Stimulated activated CD8-positive, alpha-beta memory T cell treated with anti-CD3 and anti-CD28 coated beads, Interleukin-4, amount 100 ng/mL, for 48 hours (primary cell): ENCODE measurements at regions not wholly inside any gene's neighbourhood (a gene's known extent, or its start where the extent isn't known, plus 50 kb on each side); places are given as distances from the start of the nearest gene placed in this dataset.
A peak's percentile ranks its signal among the peaks of the same experiment; 100 is the strongest.
"Not testable (repeated sequence)": the region's sequence is repeated elsewhere in the genome, so short reads cannot be mapped to it uniquely, and the experiment has no call there.

ENCODE experiments used
- DNase-seq: peaks from one replicate; pipeline ENCODE4 v3.0.0-alpha.2; 2020

DNA sequence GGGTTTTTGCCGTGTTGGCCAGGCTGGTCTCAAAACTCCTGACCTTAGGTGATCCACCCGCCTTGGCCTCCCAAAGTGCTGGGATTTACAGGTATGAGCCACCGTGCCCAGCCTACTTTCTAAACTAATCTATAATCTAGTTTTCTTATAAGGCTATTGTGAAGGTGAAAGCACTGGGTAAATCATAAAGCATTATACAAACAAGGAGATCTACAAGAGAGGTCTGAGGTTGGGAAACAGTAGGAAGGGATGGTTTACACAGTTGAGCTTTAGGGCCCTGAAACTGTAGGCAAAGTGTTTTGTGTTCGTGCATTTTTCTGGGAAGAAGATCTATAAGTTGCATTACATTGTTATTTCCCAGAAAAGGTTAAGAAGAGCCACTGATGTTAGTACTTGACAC, 84.9 kb upstream of the MED13 start:
- no peak for DNase-seq

DNA sequence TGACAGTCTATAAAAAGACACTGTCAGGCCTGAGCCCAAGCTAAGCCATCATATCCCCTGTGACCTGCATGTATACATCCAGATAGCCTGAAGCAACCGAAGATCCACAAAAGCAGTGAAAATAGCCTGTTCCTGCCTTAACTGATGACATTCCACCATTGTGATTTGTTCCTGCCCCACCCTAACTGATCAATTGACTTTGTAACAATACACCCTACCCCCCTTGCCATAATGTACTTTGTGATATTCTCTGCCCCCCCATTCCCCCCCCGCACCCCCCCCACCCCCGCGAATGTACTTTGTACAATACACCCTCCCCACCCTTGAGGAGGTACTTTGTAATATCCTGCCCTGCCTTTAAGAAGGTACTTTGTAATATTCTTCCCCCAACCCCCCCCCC, 82.2 kb upstream of the MED13 start:
- no peak for DNase-seq

DNA sequence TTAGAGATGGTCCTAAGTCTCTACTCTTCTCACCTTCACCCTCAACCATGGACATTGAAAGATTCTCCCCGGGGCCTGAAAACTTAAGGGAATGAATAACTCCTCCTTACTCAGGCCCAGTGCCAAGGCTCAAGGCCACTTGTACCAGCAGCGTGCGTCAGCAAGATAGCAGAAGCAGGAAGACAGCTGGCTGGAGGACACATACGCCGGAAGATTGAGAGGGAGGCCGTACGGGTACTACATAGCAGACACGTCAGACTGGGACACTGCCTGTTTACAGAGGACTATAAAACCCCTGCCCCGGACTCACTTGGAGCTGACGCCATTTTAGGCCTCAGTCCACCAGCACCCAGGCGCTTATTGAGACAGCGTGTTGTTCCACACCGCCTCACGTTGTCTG, 75.8 kb upstream of the MED13 start:
- no peak for DNase-seq

DNA sequence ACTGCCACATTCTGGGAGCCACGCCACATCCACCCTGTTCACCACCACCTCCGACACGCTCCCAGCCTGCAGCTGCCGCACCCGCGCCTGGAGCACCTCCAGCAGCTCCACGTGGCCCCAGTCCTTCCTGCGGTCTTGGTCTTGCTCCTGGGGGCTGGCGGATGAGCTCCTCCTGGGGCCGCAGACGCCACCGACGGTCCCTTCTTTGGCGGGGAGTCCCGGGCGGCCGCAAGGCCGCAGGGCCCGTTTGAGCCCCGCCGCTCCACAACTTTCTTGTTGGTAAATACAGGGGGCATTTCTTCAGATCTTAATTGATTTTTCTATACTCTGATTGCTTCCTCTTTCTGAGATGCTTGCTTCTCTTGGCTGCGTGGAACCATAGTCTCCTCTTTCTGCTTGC, 75.3 kb upstream of the MED13 start:
- DNase-seq, result no peak

DNA sequence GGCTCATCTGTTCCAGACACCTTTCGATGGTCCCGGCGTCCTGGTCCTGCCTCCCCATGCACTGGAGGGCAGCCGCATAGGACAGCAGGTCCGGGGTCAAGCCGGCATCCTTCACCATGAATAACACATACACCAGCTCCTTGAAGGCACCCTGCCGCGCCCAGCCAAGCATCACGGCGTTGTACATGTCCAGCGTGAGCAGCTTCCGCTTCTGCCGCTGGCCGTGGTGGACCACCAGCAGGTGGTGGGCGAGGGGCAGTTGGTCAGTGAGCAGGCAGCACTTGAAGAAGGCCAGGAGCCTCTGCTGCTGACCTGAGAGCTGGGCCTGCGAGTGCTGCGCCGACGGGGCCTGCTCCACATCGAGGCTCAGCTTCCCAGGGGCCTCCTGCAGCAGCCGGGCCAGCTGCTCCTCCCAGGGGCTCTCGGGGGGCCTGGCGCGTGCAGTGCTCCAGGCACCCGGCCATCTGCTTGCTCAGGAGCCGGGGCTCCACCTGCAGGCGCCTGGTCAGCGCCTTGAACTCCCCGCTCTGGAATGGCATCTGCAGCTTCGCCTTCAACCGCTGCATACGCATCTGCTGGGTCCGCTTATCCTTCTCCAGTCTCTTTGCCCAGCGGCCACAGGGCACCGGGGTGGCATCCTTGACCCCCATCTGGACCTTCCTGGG, 74.7 kb upstream of the MED13 start:
- not testable (repeated sequence) for DNase-seq

DNA sequence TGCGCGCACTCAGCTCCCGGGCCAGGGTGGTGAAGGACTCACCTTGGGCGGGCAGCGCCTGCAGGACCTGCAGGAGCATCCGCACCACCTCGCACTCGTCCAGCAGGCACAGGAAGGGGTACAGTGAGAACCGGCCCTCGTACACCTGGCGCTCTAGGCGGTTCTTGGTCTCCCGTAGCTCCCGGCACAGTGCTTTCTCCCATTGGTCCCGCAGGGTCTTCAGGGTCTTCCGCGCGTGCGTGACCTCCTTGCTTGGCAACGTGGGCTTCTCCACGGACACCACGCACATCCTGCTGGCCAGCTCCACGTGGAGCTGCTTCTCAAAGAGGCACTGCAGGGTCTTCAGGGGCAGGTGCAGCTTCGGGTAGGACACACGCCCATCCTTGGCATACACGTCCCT, 74.1 kb upstream of the MED13 start:
- no peak for DNase-seq

DNA sequence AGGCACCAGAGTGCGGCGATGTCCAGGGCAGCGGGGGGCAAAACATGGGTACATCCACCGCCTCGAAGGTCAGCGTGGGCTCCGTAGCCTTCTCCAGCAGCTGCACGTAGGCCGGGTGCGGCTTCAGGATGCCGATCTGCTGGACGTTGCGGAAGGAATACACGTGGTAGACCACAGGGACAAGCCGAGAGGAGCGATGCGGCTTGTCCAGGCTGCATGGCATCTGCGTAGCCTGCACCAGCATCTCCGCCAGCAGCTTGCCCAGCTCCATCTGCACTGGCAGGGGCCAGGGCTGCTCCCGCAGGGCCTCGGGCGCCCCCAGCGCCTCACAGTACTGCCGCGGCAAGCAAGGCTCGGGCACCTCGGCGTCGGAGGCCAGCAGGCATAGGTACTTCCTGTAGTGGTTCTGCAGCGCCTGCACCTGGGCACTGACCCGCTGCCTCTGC, 73.6 kb upstream of the MED13 start:
- peak; percentile 34 for DNase-seq

DNA sequence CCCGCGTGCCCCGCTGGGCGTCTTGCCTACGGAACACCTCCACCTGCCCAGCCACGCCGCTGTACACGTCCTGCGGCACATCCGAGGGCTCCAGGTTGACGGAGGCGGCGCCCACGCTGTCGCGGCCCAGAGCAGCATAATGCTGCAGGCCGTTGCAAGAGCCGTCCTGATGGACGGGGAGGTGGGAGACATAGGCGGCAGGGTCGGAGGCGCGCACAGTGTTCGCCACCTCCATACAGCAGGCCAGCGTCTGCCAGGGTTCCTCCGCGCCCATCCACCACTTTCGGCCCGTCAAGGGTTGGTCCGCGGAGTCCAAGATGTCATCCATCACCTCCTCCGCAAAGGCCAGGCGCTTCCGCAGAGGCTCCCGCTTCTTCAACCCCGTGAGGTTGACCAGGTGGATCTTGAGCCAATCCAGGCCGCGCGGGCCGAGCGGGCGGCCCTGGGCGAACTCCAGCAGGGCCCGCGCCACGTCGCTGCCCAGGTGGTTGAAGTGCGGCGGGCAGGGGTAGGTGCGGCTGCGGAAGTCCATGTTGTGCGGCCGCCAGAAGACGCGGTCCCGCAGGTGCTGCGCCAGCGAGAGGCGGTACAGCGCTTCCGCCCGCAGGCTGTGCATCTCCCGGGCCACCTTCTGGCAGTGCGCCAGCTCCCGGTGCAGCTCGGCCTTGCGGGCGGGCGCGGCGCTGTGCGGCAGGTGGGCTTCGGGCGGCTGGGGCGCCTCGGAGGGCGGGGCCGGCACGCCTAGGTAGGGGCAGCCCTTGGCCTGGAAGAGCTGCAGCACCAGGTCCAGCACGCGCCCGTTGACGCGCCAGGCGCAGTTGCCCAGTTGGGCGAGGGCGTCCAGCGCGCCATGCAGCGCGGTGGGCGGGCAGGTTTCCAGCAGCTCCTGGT, 72.9 kb upstream of the MED13 start:
- peak; percentile 32 for DNase-seq

DNA sequence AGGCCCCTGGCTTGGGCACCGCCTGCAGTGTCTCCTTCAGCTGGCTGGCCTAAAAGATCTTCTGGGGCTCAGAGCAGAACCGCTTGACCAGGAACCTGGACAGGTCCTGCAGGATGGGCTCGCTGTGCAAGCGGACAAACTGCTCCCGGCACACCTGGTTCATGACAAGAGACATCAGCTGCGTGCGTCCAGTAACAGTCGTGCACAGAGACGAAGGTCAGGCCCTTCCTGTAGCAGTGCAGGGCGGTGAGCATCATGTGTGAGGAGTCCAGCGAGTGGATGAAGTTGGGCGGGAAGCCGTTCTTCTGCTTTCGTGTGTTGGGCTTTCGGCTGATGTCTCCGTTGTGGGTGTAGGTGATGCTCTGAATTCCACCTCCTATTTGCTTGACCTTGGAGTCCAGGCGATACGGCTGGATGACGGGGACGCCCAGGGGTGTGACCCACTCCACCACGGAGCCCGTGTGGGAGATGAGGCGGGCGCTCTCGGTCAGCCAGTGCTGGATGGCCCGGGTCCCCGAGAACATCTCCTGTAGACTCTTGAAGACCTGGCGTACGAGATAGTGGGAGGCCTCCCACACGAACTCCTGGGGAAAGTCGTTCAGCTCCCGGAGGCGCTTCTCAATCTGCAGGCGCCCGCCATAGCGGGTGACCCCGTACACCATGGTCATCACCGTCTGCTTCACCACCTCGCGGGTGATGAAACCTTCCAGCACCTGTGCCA, 72.1 kb upstream of the MED13 start:
- DNase-seq, result not testable (repeated sequence)

DNA sequence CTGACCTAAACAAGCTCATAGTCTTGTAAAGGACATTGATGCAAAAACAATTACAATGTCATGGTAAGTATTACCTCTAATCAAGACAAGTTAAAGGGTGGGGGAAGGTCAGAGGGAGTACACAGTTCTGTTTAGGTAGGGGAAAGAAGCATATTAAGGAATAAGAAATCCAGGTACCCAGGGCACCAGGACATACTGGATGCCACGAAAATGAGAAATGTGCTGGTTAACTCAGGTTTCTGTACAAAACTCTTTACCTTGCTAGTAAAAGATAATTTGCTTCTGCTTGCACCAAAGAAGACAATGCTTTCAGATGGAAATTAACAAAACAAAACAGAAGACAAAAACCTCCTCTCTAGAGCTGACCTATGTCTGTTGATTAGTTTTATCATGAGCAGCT, 70.7 kb upstream of the MED13 start:
- no peak for DNase-seq

DNA sequence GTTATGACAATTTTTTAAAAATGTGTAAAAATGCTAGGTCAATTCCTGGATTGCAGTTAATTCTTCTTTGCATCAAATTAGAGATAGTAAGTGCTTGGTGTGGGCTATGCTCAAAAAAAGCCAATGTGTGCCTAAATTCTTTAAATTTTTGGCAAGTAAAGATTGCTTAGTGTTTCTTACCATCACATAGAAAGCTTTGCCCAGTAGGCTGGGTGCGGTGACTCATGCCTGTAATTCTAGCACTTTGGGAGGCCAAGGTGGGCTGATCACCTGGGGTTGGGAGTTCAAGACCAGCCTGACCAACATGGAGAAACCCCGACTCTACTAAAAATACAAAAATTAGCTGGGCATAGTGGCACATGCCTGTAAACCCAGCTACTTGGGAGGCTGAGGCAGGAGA, 70.0 kb upstream of the MED13 start:
- not testable (repeated sequence) for DNase-seq

DNA sequence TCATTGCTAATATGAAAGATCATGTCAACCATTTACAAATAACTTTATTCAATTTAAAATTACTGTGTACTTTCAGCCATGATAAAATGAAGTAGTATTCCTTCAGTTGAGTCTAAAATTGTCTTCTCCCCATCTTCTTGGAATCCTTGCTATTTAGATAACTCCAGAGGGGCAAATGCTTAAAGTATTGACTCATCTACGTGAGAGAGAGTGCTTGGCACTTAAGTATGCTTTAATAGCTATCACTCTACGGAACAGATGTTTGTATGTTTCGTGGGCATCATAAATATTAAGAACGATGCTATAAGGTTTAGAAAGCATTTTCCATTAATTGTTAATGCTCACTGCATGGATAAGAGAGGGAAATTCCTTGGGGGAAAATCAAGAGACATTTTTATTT, 69.3 kb upstream of the MED13 start:
- no peak for DNase-seq

DNA sequence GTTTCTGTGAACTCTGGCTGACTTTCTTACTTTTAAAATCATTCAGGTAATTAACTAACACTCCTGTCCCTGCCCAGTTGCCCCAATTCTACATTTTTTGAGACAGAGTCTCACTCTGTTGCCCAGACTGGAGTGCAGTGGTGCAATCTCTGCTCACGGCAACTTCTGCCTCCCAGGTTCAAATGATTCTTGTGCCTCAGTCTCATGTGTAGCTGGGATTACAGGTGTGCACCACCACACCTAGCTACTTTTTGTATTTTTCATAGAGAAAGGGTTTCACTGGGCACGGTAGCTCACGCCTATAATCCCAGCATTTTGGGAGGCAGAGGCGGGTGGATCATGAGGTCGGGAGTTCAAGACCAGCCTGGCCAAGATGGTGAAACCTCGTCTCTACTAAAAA, 66.2 kb upstream of the MED13 start:
- DNase-seq, result not testable (repeated sequence)

DNA sequence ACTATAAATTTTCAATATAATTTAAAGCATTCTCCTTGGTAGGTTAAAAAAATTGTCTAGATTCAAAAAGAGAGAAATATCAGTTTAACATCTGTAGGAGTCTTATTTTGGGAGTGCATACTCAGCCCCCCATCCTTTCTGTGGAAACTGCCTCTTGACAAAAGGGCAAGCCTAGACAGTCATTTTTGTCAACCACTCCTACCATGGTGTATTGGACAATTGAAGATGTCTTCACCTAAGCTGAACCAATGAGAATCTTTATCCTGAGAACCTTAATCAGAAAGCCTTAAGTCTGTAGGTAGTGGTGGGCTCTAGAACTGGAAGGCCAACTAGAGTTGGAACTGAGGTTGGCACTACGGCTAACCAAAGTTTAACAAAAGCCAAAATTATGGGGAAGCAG, 65.7 kb upstream of the MED13 start:
- no peak for DNase-seq

DNA sequence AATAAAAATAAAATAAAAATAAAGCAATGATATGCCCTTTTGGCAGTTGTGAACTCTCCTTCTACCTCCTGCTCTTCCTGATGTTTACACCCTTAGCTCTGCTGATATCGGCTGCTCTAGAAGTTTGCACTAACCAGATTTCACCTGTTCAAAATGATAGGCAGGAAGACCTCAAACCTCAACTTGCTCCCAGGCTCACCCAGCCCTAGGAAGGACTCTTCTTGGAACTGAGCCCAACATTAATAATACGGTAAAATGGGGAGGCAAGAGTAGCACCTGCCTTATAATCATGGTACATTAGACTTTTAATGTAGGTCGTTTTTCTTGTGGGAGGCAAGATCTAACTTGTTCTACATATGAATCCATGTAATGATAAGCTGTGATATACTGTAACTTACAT, 61.2 kb upstream of the MED13 start:
- no peak for DNase-seq

DNA sequence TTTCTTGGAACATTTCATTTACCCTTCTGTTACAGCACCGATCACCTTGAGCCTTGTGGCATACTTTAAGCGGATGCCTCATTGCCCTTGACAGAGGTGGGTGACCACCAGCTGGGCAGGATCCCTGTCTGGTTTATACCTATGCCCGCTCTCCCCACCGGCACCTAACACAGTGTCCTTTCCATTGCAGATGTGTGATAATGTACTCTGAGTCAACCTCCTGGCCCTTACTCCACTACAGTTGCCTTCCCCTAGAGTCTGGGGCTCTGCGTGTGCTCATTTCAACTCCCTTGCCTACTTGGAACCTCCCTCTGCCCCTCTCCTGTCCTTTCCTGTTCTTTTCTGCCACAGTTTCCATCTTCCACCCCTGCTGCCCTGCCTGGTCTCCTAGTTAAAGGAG, 60.2 kb upstream of the MED13 start:
- DNase-seq, result no peak

DNA sequence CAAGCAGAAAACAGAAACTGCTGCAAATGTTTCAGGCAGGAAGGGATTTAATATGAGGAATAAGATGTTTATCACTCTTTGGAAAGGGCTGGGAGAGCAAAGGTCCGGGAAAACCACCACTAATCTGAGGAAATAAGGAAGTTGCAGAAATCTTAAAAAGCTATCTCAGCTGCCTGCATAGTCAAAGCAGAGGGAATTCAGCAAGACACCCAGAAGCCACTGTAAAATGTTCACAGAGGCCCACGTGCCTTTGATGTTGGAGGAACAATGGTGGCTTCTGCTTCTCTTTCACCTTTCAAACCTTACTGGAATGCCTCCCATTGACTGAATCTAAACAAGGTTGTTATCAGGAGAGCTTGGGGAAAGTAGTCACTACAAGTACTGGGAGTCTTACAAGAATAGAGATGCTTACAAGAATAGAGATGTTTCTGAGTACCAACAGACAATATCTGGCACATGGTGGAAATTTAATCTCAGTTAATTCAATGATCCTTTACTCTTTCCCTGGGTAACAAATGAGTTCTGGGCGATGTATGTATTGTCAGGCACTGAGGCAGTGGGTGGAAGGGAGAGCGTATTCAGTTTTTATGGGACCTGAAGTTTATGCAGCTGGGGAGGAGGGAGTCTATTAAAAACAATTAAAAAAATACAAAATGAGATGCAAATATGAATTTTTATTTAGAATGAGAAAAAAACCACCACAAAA, 56.1 kb upstream of the MED13 start:
- DNase-seq, result no peak

DNA sequence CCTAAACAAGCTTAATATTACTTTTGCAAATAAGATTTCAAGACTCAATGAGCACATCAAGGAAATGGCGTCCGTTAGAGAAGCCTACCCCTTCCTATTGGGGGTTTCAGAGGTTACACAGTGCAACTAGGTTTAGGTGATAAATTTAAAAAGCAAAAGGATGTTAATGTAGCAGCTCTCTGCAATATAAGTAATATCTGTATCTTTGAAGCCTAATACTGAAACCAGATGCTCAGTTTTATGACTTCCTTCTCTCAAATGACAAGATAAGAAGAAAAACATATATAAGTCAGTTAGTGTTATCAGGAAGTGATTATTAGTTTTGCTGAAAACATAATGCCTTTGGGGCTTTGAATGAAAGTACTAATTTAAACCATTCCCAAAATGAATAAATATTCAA, 54.3 kb upstream of the MED13 start:
- no peak for DNase-seq
